ENCODE measurements at regions not wholly inside any gene's neighbourhood (a gene's known extent, or its start where the extent isn't known, plus 50 kb on each side); places are given as distances from the start of the nearest gene placed in this dataset.

GRCh38 chr2:103265521-103265920 is 503.7 kb downstream of the TMEM182 start:
- DNase-seq (no peak), ATAC-seq (no peak)
- no peak overlapping the region for H3K4me3 ChIP-seq
- peaks cover 0 to 9% (median 0%) of the 10 kb centered on the region in 11 donors for H3K9me3 ChIP-seq
- no peaks in the 10 kb centered on the region for H3K27me3 ChIP-seq
- no peak overlapping the region for H3K27ac ChIP-seq
- H3K4me1 ChIP-seq, result no peaks in the 10 kb centered on the region
- WGBS, 2 donors, result 82 to 84% methylated on average over 8 of the region's 8 CpGs
- TF ChIP-seq CTCF (IDR thresholded peaks at IDR 0.05), result no peak
- intact Hi-C loops (cut with DNase I), result no loop called here
- H3K36me3 ChIP-seq, result no peaks in the 10 kb centered on the region

GRCh38 chr2:103268841-103269498 is 507.1 kb downstream of the TMEM182 start:
- Histone ChIP-seq H3K4me3 (no peak overlapping the region), H3K36me3 (no peaks in the 10 kb centered on the region), H3K27me3 (no peaks in the 10 kb centered on the region), H3K9me3 (peaks cover 0 to 28% (median 4%) of the 10 kb centered on the region in 11 donors), H3K4me1 (no peaks in the 10 kb centered on the region), H3K27ac (no peak overlapping the region)
- intact Hi-C loops (cut with DNase I), result no loop called here
- WGBS, 2 donors, result 74 to 77% methylated on average over 8 of the region's 8 CpGs
- TF ChIP-seq CTCF (IDR thresholded peaks at IDR 0.05), result no peak
- DNase-seq, result no peak
- ATAC-seq, result no peak

- no peak for DNase-seq
- peaks cover 0 to 25% (median 4%) of the 10 kb centered on the region in 11 donors for H3K9me3 ChIP-seq
- no peaks in the 10 kb centered on the region for H3K4me1 ChIP-seq
- intact Hi-C loops (cut with DNase I), result no loop called here
- no peak for TF ChIP-seq CTCF (IDR thresholded peaks at IDR 0.05)
- no peak for ATAC-seq
- H3K36me3 ChIP-seq, result no peaks in the 10 kb centered on the region
- 78 to 90% methylated on average over 2 of the region's 2 CpGs for WGBS, 2 donors
- H3K4me3 ChIP-seq, result no peak overlapping the region
- H3K27ac ChIP-seq, result no peak overlapping the region
- H3K27me3 ChIP-seq, result peaks cover 0 to 3% (median 0%) of the 10 kb centered on the region in 7 donors
Measured at GRCh38 chr2:103276869-103277268, 515.0 kb downstream of the TMEM182 start.

DNA sequence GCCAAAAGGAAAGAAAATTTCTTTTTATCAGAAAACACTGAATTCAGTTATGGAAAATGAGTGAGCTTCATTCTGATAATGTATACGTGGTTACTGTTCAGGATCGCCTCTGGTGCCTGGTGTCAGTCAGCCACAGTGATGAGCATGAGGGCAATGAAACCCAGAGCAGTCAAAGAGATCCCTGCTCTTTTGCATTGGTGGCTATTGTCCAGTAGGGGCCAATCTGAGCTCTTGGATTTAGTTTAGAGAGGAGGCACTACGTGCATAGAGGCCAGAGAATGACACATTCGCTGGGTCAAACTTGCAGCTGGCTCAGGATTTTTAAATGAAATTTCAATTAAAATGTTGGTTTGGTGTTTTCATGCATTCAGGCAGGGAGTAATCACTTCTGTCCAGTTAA is 522.9 kb downstream of the TMEM182 start:
- Histone ChIP-seq H3K36me3 (no peaks in the 10 kb centered on the region), H3K27ac (no peak overlapping the region), H3K4me1 (no peaks in the 10 kb centered on the region), H3K4me3 (no peak overlapping the region), H3K27me3 (peaks cover 0 to 13% (median 0%) of the 10 kb centered on the region in 7 donors), H3K9me3 (no peaks in the 10 kb centered on the region)
- intact Hi-C loops (cut with DNase I), result no loop called here
- TF ChIP-seq CTCF (IDR thresholded peaks at IDR 0.05), result no peak
- DNase-seq (no peak), ATAC-seq (no peak)
- WGBS, 2 donors, result 64 to 68% methylated on average over 4 of the region's 4 CpGs
